HG03095 (cell line): ENCODE measurements at regions not wholly inside any gene's neighbourhood (a gene's known extent, or its start where the extent isn't known, plus 50 kb on each side); places are given as distances from the start of the nearest gene placed in this dataset.
"Not testable (repeated sequence)": the region's sequence is repeated elsewhere in the genome, so short reads cannot be mapped to it uniquely, and the experiment has no call there.

Source experiments
- ATAC-seq: cut with Tn5 transposase; IDR thresholded peaks from one replicate; pipeline ENCODE4 v1.9.1; 2021; ENCODE audit warnings: moderate library complexity; ENCODE audit not compliant: unreplicated experiment

- no peak for ATAC-seq
Observed at GRCh38 chr9:108269371-108269770, 586.4 kb downstream of the ACTL7B start.

DNA sequence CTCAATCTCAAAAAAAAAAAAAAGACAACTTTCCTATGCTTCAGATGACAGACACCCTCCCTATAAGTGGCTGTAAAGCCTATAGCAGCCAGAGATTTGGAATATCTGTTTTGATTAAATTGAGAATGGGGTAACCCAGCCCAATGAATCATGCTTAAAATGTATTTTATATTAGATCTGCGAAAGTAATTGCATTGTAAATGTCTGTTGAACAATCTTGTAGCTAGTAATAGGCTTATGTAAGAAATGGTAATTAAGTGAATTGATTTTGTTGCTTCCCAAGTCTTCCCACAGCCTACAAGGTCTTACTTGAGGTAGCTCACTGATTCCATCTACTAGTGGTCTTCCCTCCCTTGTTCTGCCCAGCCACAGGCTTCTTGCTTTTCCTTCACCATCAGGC lies 590.7 kb downstream of the ACTL7B start:
- ATAC-seq = no peak

GRCh38 chr9:108264093-108264492 lies 591.7 kb downstream of the ACTL7B start:
- ATAC-seq = no peak

GRCh38 chr9:108262836-108263235 lies 593.0 kb downstream of the ACTL7B start:
- no peak for ATAC-seq

DNA sequence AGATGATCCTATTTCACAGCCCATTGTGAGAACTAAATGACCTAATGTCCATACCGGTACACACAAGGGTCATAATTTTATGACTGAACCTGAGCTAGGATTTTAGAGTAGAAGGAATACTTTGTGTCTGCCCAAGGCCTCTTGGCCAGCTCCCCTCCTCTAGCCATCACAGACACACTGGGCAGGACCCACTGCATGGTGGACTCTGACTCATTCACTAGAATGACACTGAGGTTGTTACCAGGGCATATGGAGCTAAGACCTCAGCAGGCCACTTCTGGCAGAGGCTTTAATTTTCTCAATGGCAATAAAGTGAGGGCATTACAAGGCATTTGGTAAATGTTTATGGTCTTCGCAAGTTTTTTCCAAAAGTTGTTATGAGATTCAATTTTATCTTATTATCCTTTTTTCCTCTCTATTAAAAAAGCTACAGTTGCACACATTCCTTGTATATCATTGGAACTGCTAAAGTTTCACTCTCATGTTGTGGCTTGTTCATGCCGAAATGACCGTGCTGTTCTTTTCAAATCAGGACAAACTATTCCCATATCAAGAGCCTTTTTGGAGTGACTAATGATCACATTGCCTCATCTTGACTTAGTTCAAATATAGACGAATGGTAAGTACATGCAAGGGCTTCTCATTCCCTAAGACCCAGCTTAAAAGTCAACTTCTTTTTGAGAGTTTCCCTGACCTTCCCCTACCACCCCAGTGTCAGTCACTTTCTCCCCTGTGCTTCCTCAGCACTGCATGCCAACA lies 595.7 kb downstream of the ACTL7B start:
- no peak for ATAC-seq

GRCh38 chr9:108258640-108259039 lies 597.1 kb downstream of the ACTL7B start:
- no peak for ATAC-seq

- no peak for ATAC-seq
Observed at GRCh38 chr9:108257382-108257781, 598.4 kb downstream of the ACTL7B start.

DNA sequence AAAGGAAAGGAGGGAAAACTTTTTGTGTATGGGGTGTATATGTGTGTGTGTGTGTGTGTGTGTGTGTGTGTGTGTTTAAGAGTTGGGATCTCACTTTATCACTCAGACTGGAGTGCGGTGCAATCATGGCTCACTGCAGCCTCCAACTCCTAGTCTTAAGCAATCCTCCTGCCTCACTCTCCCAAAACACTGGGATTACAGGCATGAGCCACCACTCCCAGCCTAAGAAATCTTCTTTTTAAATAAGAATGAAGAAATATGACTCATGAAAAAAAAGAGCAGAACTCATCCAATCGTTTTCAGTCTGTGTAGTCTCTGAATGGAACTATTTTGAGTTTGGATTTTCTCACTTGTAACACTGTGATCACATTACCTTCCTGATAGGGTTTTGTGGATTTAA lies 601.5 kb downstream of the ACTL7B start:
- no peak for ATAC-seq

DNA sequence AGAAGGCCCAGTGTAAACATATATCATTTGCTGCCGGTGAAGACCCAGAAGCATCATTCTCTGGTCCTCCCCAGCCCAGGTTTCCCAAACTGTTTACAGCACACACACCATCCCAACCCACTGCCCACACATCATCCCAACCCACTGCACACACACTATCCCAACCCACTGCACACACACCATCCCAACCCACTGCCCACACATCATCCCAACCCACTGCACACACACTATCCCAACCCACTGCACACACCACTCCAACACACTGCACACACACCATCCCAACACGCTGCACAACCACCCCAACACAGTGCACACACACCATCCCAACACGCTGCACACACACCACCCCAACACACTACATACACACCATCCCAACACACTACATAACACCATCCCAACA lies 608.4 kb downstream of the ACTL7B start:
- ATAC-seq = not testable (repeated sequence)

DNA sequence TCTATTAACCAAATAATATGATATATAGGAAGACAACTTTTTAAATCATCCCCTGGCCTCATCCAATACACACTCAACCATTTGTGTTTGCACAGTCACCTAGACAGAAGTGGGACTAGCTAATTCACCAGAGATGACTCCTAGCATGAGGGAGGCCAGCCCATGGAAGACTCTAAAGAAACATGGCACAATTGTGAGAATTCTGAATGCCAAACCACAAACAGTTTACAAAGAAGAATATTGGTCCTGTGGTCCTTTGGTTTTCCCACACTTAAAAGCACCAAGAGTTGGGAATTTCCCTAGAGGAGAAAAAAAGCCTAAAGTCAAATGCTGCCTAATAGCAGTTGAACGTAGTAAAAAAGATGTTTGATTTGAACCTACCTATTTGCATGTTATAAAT lies 609.9 kb downstream of the ACTL7B start:
- ATAC-seq = no peak

- ATAC-seq = no peak
Observed at GRCh38 chr9:108245331-108245730, 610.5 kb downstream of the ACTL7B start.

- ATAC-seq = no peak
Observed at GRCh38 chr9:108244686-108245085, 611.1 kb downstream of the ACTL7B start.

- no peak for ATAC-seq
Observed at GRCh38 chr9:108241384-108242073, 614.3 kb downstream of the ACTL7B start.

DNA sequence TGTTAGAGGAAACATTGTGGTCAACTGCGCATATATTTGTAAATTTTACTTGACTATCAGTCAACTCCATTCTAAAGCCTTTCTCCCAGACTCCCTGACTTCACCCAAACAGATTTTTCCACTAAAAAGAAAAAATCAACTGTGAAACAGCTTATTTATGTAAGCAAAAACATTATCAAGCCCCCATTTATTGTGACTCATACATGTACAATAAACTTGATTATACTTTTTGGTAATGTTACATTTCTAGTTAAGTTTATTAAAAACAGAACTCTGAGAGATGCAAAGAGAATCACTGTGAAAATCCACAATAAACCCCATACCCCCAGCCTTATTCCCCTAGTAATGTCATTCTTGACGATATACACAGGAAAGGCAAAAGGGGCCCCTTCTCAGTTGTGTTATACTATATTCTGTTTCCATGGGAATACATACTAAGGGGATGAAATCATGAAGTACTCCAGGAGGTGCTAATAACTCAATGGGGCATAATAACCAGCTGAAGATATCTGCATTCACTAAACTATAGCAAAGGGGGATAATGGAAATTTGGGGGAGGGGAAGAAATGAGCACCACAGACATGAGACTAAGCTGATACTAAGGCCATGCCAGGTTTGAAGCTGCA lies 616.0 kb downstream of the ACTL7B start:
- no peak for ATAC-seq

DNA sequence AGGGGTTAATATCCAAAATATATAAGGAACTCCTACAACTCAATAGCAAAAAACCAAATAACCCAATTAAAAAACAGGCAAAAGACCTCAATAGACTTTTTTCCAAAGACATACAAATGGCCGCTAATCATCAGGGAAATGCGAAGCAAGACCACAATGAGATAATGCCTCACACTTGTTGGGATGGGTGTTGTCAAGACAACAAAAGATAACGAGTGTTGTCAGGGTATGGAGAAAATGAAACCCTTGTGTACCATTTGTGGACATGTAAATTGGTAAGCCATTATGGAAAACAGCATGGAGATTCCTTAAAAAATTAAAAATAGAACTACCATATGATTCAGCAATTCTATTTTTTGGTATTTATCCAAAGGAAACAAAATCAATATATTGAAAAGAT lies 620.2 kb downstream of the ACTL7B start:
- ATAC-seq = no peak

- no peak for ATAC-seq
Observed at GRCh38 chr9:108234811-108235210, 621.0 kb downstream of the ACTL7B start.

GRCh38 chr9:108225149-108225800 lies 630.5 kb downstream of the ACTL7B start:
- ATAC-seq = no peak

- no peak for ATAC-seq
Observed at GRCh38 chr9:108224716-108225115, 631.1 kb downstream of the ACTL7B start.

DNA sequence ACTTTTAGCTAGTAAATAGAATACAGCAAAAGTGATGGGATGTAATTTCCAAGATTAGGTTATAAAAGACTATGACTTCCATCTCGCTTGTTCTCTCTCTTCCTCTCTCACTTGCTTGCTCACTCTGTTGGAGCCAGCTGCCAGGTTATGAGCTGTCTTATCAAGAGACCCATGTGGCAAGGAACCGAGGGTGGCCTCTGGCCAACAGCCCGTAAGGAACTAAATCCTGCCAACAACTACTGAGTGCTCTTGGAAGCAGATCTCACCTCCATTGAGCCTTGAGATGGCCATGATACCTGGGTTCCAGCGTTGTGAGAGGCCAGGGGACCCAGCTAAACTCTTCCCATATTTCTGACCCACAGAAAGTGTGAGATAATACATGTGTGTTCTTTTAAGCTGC lies 636.1 kb downstream of the ACTL7B start:
- ATAC-seq = no peak

DNA sequence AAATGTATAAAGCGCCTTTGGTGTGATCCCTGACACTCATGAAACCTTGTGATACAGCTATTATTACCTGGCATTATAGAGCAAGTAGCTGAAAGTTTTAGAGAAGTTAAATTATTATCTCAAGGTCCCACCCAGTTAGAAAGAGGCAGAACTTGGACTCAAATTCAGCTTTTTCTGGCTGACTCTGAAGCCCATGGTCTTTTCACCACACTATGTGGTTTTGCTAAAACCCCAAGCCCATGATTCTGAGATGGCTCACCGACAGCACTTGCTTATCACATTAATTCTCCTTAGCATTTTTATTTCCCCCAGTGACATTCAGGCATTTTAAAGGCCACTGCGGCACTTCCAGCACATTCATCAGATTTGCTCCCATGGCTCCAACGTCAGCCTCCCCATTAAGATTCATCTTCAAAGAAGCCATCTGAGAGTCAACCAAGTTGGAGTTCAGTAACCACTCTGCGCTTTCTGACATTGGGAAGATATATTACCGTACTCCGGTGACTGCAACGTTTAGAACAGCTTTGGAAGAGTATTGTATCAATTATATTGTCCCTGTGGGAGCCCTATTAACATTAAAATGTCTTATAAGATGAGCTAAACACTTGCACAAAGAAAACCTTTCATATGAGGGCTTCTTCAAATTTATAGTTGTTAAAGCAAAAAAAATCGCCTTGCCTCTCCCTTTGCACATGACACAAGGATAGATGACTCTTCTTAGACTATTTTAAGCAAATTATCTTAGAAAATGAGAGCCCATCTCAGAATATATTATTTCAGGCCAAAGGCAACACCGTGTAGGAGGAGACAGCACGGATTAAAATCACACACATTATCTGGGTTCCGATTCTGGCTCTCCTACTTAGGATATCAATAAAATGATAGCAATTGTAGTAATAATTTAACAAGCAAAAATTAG lies 638.1 kb downstream of the ACTL7B start:
- no peak for ATAC-seq

GRCh38 chr9:108213511-108213910 lies 642.3 kb downstream of the ACTL7B start:
- ATAC-seq = no peak
